ENCODE measurements at regions not wholly inside any gene's neighbourhood (a gene's known extent, or its start where the extent isn't known, plus 50 kb on each side); places are given as distances from the start of the nearest gene placed in this dataset.

DNA sequence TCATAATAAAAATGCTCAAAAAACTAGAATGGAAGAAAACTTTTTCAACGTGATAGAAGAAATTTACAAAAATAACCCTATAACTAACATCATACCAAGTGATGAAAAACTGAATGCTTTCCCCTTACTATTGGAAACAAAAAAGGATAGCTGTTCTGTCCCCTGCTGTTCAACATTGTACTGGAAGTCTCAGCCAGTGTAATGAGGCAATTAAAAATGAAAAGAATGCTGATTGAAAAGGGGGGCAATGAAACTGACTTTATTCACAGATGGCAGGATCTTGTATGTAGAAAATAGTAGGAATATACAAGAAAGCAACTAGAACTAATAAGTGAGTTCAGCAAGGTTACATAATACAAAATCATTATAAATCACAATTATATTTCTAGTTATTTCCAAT lies 337.9 kb upstream of the KITLG start:
- DNase-seq (ENCODE audit: low read depth, low spot score), result no peak
- ChIA-PET CTCF (interaction anchor here (0.7 to 1.4 kb wide), 3 partner anchors 16 to 76 kb away, joined by 3 to 4 read pairs (median 3); no protein-coding TSS in a partner anchor), POLR2A (no interaction called here)
- H3K4me3 ChIP-seq (ENCODE audit: low read depth, low read length), result no peak overlapping the region
- TF ChIP-seq CTCF (IDR thresholded peaks at IDR 0.05; ENCODE audit: insufficient read depth, low read length, missing control alignments), result no peak

DNA sequence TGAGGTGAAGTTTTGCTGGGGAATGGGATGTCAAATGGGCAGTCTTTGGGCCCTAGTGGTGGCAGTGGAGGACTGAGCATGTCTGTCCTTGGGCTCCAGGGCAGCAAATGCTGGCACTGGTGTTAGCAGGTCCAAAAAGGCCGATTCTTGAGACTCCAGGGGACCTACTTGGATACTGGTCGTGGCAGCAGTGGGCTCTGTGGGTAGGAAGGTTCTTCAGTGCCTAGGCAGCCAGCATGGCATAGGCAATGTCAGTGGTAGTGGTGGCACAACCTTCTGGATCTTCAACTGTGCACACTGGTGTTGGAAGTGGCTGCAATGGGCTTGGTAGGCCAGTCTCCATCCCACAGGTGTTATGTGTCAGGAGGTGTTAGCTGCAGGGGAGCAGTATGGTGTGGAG lies 334.7 kb upstream of the KITLG start:
- no peak for TF ChIP-seq CTCF (IDR thresholded peaks at IDR 0.05; ENCODE audit: insufficient read depth, low read length, missing control alignments)
- DNase-seq (ENCODE audit: low read depth, low spot score), result no peak
- ChIA-PET POLR2A (no interaction called here), CTCF (no interaction called here)
- H3K4me3 ChIP-seq (ENCODE audit: low read depth, low read length), result no peak overlapping the region

DNA sequence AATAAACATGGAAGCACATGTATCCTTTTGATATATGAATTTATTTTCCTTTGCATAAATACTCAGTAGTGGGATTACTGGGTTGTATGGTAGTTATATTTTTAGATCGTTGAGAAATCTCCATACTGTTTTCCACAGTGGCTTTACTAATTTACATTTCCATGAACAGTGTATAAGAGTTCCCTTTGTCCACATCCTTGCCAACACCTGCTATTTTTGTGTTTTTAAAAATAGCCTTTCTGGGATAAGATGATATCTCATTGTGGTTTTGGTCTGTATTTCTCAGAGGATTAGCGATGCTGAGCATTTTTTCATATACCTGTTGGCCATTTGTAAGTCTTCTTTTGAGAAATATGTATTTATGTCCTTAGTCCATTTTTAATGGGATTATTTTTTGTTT lies 329.2 kb upstream of the KITLG start:
- ChIA-PET POLR2A (no interaction called here), CTCF (no interaction called here)
- H3K4me3 ChIP-seq (ENCODE audit: low read depth, low read length), result no peak overlapping the region
- no peak for TF ChIP-seq CTCF (IDR thresholded peaks at IDR 0.05; ENCODE audit: insufficient read depth, low read length, missing control alignments)
- DNase-seq (ENCODE audit: low read depth, low spot score), result no peak

DNA sequence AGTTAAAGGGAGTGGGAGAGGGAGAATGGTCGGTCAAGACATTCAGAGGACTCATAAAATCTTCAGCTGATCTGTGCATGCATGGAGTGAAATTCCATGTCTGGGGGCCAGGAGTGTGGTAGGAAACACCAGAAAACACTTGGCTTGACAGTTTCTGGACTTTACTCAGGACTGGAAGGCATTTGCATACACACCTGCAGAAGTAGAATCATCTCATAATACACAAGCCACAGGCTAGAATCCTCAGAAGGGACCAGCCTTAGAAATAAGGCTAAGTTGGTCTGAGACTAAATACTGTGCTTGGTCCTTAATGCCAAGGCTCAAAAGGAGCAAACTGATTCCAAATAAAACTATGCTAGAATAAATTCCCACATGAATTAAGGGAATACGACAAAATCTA lies 328.1 kb upstream of the KITLG start:
- CTCF ChIA-PET, result no interaction called here
- no peak for DNase-seq (ENCODE audit: low read depth, low spot score)
- no peak overlapping the region for H3K4me3 ChIP-seq (ENCODE audit: low read depth, low read length)
- no peak for TF ChIP-seq CTCF (IDR thresholded peaks at IDR 0.05; ENCODE audit: insufficient read depth, low read length, missing control alignments)
- POLR2A ChIA-PET, result no interaction called here

DNA sequence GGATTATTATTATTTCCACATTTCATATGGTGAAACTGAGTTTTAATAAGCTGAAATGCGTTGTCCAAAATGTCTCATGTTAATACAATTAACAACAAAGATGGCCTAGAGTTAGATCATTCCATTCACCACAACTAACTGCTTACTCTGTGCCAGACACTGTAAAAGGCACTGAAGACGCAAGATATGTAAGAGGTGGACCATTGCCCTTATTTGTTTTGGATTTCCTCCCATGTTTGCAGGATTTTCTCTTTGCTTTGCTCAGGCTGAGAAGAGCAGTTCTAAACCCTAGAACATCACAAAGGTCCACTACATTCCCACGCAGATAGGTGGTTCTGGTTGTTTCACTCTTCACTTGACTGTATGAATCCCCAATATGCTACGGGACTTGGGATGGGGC lies 324.4 kb upstream of the KITLG start:
- ChIA-PET POLR2A (no interaction called here), CTCF (interaction anchor here (1.0 kb wide), 1 partner anchor 12 kb away, joined by 3 read pairs; no protein-coding TSS in a partner anchor)
- no peak overlapping the region for H3K4me3 ChIP-seq (ENCODE audit: low read depth, low read length)
- TF ChIP-seq CTCF (IDR thresholded peaks at IDR 0.05; ENCODE audit: insufficient read depth, low read length, missing control alignments), result no peak
- no peak for DNase-seq (ENCODE audit: low read depth, low spot score)

DNA sequence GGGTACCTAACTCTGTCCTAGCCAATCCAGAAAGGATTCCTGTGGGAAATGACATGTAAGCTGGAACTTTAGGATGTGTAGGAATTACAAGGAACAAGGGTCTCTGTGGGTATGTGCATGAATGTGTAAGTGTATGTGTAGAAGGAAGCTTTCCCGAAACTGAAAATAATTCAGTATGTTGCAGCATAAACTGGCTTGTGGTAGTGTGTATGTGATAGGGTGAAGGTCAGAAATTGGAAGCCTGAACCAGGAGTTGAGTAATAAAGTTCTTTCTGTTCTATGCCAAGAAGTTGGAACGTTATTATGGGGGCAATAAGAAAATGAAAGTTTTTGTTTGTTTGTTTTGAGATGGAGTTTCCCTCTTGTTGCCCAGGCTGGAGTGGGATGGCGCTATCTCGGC lies 323.1 kb upstream of the KITLG start:
- no peak overlapping the region for H3K4me3 ChIP-seq (ENCODE audit: low read depth, low read length)
- POLR2A ChIA-PET, result no interaction called here
- no peak for TF ChIP-seq CTCF (IDR thresholded peaks at IDR 0.05; ENCODE audit: insufficient read depth, low read length, missing control alignments)
- CTCF ChIA-PET, result interaction anchor here (1.0 kb wide), 1 partner anchor 12 kb away, joined by 3 read pairs; no protein-coding TSS in a partner anchor
- no peak for DNase-seq (ENCODE audit: low read depth, low spot score)
